ENCODE measurements at regions not wholly inside any gene's neighbourhood (a gene's known extent, or its start where the extent isn't known, plus 50 kb on each side); places are given as distances from the start of the nearest gene placed in this dataset.

DNA sequence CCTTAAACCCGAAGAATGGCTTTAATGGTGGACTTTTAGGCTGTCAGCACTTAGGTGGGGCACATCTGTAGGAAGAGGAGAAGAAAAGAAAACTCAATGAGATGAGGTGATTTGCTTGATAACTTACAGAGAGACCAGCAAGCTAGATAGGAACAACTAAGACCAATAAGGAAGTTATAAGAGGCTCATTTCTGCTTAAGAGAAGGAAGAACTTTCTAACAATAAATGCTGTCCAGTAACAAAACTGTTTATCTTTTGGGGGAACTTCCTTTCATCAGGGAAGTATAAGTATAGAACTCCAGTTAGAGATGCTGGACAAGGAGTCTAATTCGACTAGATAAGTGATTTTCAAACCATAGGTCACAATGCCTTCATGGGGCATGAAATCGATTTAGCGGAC is 107.2 kb upstream of the SIRPA start:
- H3K4me3 ChIP-seq (ENCODE audit: low read depth, low read length, poor library complexity, severe bottlenecking): no peak overlapping the region
- no peaks in the 10 kb centered on the region for H3K9me2 ChIP-seq (ENCODE audit: insufficient read depth, low read length)
- DNase-seq (ENCODE audit: low spot score): no peak
- no peaks in the 10 kb centered on the region for H3K9me3 ChIP-seq (ENCODE audit: low read length)
- H3K79me2 ChIP-seq (ENCODE audit: insufficient read depth, low read depth, low read length): no peaks in the 10 kb centered on the region
- CTCF ChIA-PET (ENCODE audit: unreplicated experiment): no interaction called here
- H3K4me1 ChIP-seq (ENCODE audit: insufficient read depth, low read length, poor library complexity, severe bottlenecking): no peaks in the 10 kb centered on the region
- H3K36me3 ChIP-seq (ENCODE audit: insufficient read depth, low read length): no peaks in the 10 kb centered on the region
- POLR2A ChIA-PET: no interaction called here
- no TSS peak for BruUV-seq (replicated peaks)
- H3K4me2 ChIP-seq (ENCODE audit: low read length): no peak overlapping the region
- H2AFZ ChIP-seq (ENCODE audit: low read length): no peak overlapping the region
- H4K20me1 ChIP-seq (ENCODE audit: insufficient read depth, low read length): no peaks in the 10 kb centered on the region
- no peak for TF ChIP-seq EZH2phosphoT487 (IDR thresholded peaks at IDR 0.05; ENCODE audit: borderline replicate concordance, low read depth, low read length)
- TF ChIP-seq, protein P1, sequence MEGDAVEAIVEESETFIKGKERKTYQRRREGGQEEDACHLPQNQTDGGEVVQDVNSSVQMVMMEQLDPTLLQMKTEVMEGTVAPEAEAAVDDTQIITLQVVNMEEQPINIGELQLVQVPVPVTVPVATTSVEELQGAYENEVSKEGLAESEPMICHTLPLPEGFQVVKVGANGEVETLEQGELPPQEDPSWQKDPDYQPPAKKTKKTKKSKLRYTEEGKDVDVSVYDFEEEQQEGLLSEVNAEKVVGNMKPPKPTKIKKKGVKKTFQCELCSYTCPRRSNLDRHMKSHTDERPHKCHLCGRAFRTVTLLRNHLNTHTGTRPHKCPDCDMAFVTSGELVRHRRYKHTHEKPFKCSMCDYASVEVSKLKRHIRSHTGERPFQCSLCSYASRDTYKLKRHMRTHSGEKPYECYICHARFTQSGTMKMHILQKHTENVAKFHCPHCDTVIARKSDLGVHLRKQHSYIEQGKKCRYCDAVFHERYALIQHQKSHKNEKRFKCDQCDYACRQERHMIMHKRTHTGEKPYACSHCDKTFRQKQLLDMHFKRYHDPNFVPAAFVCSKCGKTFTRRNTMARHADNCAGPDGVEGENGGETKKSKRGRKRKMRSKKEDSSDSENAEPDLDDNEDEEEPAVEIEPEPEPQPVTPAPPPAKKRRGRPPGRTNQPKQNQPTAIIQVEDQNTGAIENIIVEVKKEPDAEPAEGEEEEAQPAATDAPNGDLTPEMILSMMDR (conservative IDR thresholded peaks at IDR 0.05; ENCODE audit: low read length): no peak
- no peak overlapping the region for H3K27ac ChIP-seq (ENCODE audit: low read depth, low read length, poor library complexity, severe bottlenecking)
- intact Hi-C loops (cut with micrococcal nuclease; ENCODE audit: unreplicated experiment): no loop called here

DNA sequence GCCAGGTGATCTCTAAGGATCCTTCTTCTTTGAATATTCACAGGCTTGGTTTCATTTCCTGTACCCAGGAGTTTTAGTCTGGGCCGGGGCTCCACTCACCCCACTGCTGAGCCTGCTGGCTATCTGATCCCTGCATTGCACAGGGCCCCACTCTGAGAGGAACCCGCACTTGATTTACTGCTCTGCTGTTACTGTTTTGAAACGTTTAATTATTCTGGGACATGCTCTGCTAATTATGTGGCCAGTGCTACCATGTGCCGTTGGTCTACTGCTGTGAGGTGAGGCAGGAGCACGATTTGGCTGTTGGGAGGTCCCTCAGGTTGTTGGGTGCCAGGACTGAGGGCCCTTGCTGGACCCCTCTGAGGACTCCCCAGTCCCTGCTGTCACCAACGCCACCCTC is 108.7 kb upstream of the SIRPA start:
- ChIA-PET POLR2A (no interaction called here), CTCF (ENCODE audit: unreplicated experiment) (no interaction called here)
- H3K27ac ChIP-seq (ENCODE audit: low read depth, low read length, poor library complexity, severe bottlenecking): no peak overlapping the region
- no peaks in the 10 kb centered on the region for H3K79me2 ChIP-seq (ENCODE audit: insufficient read depth, low read depth, low read length)
- H3K4me3 ChIP-seq (ENCODE audit: low read depth, low read length, poor library complexity, severe bottlenecking): no peak overlapping the region
- no peaks in the 10 kb centered on the region for H4K20me1 ChIP-seq (ENCODE audit: insufficient read depth, low read length)
- intact Hi-C loops (cut with micrococcal nuclease; ENCODE audit: unreplicated experiment): no loop called here
- no peaks in the 10 kb centered on the region for H3K36me3 ChIP-seq (ENCODE audit: insufficient read depth, low read length)
- DNase-seq (ENCODE audit: low spot score): no peak
- BruUV-seq (replicated peaks): no TSS peak
- H3K4me1 ChIP-seq (ENCODE audit: insufficient read depth, low read length, poor library complexity, severe bottlenecking): no peaks in the 10 kb centered on the region
- no peak for TF ChIP-seq EZH2phosphoT487 (IDR thresholded peaks at IDR 0.05; ENCODE audit: borderline replicate concordance, low read depth, low read length)
- TF ChIP-seq, protein P1 (conservative IDR thresholded peaks at IDR 0.05; ENCODE audit: low read length): no peak
- H2AFZ ChIP-seq (ENCODE audit: low read length): no peak overlapping the region
- no peaks in the 10 kb centered on the region for H3K9me2 ChIP-seq (ENCODE audit: insufficient read depth, low read length)
- no peaks in the 10 kb centered on the region for H3K9me3 ChIP-seq (ENCODE audit: low read length)
- H3K4me2 ChIP-seq (ENCODE audit: low read length): no peak overlapping the region

DNA sequence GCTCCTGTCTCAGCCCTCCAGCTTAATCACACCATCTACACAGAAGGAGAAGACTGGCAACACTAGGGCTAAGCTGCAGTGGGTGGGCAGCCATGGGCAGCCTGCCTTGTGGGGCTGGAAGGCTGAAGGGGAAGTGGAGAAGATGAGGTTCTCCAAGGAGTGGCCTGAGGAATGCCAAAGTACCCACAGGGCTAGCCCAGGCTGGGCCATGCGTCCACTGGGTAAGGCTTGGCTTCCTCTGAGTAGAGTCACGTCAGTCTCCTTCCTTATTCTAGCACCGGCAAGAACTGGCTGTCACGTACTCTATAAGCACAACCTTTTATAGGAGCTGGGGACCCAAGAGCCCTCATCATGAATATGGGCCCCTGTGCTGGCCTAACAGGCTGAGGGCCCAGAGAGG is 110.6 kb upstream of the SIRPA start:
- Histone ChIP-seq H3K4me3 (ENCODE audit: low read depth, low read length, poor library complexity, severe bottlenecking) (no peak overlapping the region), H3K79me2 (ENCODE audit: insufficient read depth, low read depth, low read length) (no peaks in the 10 kb centered on the region), H3K4me2 (ENCODE audit: low read length) (no peak overlapping the region), H3K9me3 (ENCODE audit: low read length) (no peaks in the 10 kb centered on the region), H3K4me1 (ENCODE audit: insufficient read depth, low read length, poor library complexity, severe bottlenecking) (no peaks in the 10 kb centered on the region), H4K20me1 (ENCODE audit: insufficient read depth, low read length) (no peaks in the 10 kb centered on the region), H2AFZ (ENCODE audit: low read length) (no peak overlapping the region), H3K9me2 (ENCODE audit: insufficient read depth, low read length) (no peaks in the 10 kb centered on the region), H3K27ac (ENCODE audit: low read depth, low read length, poor library complexity, severe bottlenecking) (no peak overlapping the region), H3K36me3 (ENCODE audit: insufficient read depth, low read length) (no peaks in the 10 kb centered on the region)
- no peak for DNase-seq (ENCODE audit: low spot score)
- intact Hi-C loops (cut with micrococcal nuclease; ENCODE audit: unreplicated experiment): no loop called here
- no peak for TF ChIP-seq EZH2phosphoT487 (IDR thresholded peaks at IDR 0.05; ENCODE audit: borderline replicate concordance, low read depth, low read length)
- CTCF ChIA-PET (ENCODE audit: unreplicated experiment): no interaction called here
- POLR2A ChIA-PET: no interaction called here
- no TSS peak for BruUV-seq (replicated peaks)
